Colon (tissue), 2 donors: ENCODE measurements at regions not wholly inside any gene's neighbourhood (a gene's known extent, or its start where the extent isn't known, plus 50 kb on each side); places are given as distances from the start of the nearest gene placed in this dataset.
"Not testable (repeated sequence)": the region's sequence is repeated elsewhere in the genome, so short reads cannot be mapped to it uniquely, and the experiment has no call there.

ENCODE experiments used
- FAIRE-seq: peaks from 2 replicates; lab custom pipeline; 2012; peaks lifted over from hg19 to GRCh38; lab: Jason Lieb, UNC
- donor health status: control.
- donor health status: control.

DNA sequence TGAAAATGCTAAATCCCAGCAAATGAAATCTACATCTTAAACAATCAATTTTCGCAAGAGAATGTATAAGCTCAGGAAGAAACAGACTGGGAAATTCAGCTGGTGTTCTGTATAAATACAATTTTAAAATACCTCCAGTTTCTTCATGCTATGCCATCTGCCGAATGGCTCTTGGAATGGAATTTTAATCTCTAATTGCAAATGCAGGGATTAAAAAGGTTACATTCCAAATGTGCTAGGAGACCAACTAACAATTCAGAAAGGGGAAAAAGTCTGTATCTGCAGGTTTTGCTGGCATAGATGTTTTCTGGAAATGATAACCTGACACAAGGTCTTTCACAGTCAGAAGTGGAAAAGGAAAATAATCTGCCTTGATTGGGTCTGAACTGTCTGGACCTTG lies 379.7 kb downstream of the MAT2B start:
- no peak for FAIRE-seq

GRCh38 chr5:163887854-163888253 lies 382.4 kb downstream of the MAT2B start:
- no peak for FAIRE-seq

- no peak for FAIRE-seq
Observed at GRCh38 chr5:163888366-163888765, 382.9 kb downstream of the MAT2B start.

DNA sequence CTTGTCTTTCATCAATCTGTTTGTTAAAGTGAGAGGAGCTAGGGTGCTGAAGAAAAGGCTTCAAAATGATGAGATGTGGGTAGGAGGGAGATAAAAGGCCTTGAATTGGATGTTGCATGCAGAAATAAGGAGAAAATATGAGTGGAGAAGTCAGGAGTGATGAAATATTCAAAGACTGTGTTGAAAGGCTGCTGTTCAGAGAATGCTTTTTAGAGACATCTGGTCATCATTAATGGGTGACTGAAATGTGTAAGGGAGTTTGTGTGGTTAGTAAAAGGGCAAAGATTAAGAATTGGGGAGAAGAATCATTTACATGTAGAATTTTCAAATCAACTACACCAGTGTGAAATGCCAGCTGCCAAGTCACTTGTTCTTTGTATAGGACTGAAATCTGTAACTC lies 383.9 kb downstream of the MAT2B start:
- FAIRE-seq = no peak

DNA sequence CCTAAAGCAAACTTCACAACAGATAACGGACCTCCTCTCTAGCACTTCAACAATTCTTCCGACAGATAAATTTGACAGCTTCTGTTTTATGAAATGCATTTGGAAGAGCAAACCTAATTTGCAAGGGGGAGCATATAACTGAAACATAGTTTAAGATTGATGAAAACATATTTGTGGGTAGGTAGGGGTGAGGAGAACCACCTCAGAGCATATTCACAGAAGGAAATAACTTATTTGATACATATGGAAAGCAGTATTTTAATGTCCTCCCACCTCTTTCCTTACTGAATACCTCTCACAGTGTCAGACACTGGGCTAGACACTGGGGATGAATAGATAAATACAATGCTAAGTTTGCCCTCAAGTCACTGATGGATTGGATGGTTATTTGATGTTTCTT lies 384.8 kb downstream of the MAT2B start:
- FAIRE-seq = no peak

DNA sequence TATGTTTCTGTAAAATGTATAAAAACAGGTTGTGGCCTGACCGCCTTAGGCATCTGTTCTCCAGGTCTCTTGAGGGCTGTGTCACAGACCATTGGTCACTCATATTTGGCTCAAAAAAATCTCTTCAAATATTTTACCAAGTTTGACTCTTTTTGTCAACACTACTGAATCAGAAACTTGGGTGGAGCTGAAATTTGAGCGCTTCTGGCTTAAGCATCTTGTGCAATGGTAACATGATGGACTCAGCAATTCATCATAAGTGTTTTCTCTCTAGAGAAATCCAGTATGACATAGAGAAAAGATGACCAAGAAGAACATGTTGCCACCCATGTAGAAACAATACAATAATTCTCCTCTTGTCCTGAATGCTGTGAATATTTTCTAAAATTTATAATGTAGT lies 387.9 kb downstream of the MAT2B start:
- no peak for FAIRE-seq

- FAIRE-seq = no peak
Observed at GRCh38 chr5:163894645-163895044, 389.2 kb downstream of the MAT2B start.

DNA sequence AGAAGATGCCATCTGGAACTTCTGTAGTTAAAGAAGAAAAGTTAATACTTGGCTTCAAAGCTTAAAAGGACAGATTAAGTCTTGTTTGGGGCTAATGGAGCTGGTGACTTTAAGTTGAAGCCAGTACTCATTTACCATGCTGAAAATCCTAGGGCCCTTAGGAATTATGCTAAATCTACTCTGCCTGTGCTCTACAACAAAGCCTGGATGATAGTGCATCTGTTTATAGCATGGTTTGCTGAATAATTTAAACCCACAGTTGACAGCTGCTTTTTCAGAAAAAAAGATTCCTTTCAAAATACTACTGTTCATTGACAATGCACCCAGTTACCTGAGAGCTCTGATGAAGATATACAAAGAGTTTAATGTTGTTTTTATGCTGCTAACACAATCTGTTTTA lies 393.5 kb downstream of the MAT2B start:
- no peak for FAIRE-seq

GRCh38 chr5:163907783-163908182 lies 402.4 kb downstream of the MAT2B start:
- not testable (repeated sequence) for FAIRE-seq

- no peak for FAIRE-seq
Observed at GRCh38 chr5:163908253-163908652, 402.8 kb downstream of the MAT2B start.

DNA sequence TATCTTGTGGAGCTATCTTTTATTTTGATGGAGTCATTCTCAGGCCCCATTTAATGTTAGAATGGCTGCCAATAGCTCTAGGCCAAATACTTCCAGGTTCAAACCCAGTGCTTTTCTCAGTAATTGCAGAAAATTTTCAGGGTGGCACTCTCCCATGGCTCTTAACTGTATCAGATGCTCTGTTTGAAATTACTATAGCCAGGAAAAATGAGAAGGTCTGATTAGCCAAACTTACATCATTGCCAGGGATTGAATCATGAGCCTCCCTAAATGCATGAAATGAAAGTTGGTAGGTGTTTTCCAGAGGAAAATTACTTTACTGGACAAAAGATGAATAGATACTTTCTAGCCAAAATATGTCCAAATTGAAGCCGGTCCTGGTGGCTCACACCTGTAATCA lies 404.8 kb downstream of the MAT2B start:
- FAIRE-seq = no peak

DNA sequence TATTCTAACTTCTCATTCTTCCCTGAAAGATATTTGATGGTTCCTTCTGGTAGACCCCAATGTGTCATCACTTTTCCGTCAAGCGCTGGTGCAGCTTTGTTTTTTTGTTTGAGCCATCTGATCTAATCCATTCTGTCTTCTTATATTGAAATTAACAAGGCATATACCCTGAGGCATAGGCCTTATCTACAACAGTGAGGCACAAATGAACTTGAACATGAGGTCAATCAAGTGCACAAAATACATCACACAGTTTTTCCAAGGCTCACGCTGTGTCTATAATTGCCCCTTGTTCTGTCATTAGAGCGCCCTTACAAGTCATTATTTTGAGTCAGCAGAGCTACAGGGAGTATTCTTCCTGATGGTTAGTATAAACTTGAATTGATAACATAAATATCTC lies 406.6 kb downstream of the MAT2B start:
- FAIRE-seq = no peak

- FAIRE-seq = no peak
Observed at GRCh38 chr5:163913548-163913947, 408.1 kb downstream of the MAT2B start.

GRCh38 chr5:163914910-163915309 lies 409.5 kb downstream of the MAT2B start:
- no peak for FAIRE-seq

DNA sequence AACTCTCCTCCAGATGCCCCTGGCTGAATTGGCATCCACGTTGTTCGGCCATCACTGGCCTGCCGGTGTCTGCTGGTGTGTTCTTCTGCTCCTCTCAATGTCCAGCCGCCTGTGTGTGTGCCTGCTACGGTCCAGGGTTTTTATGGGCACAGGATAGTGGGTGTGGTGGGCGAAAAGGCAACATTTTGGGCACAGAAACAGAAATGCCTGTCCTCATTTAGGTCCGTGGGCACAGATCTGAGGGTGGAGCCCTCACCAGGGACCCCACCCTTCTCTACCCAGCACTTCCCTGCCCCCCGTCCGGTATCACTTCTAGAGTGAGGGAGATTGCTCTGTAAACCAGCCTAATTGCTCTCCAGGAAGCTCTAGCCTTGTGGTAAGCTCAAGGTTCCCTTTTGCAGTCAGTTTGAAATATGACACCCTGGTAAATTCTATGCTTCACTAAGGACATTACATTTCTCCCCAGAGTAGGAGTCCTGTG lies 410.1 kb downstream of the MAT2B start:
- FAIRE-seq = no peak

DNA sequence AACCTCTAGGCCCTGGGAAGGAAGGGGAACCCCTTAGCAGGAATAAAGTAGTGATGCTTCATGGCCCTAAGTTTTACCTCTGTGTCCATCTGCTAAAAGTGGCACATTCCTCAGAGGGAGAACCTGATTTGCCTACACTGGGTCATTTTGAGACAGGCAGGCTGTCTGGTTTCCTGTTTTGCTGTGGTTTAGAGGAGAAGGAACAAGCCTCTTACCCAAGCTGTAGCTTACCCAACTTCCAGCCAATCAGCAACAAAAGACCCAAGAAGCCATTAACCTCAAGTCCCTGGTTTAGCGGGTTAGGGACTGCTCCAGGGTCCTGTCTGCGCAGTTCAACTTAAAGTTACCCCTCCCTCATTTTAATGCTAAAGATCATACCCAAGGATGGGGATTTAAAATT lies 411.0 kb downstream of the MAT2B start:
- no peak for FAIRE-seq

DNA sequence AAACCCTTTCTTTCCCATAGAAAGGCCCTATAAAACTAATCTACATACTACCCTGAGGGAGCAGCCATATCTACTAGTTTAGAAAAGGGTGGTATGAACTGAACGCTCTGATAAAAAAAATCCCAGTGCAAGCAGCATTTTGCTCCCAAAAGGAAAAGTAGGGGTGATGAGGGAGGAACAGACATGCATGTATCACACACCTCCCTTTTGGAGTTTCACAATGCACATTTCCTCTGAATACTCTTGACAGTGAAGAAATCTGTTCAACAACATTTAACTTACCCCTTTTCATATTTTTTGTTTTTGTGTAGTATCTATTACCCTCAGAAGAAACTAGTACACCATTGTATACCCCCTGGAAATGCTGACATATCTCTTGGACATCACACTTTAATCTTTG lies 411.4 kb downstream of the MAT2B start:
- no peak for FAIRE-seq

DNA sequence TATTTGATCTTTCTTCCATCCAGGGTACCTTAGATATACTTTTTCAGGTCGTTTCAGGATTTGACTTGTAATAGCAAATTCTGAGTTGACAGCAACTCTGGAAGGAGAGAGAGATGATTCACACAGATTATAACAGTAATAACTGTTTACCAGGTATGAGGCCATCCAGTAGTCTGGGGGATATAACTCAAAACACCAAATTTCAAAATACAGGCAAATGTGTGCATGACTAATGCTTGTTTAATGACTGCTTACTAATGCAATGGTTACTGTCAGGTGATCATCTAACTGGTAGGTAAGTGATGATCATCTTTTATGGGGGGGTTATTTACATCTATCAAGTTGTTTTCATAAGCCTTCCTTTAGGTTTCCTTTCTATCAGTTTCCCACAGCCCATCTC lies 412.3 kb downstream of the MAT2B start:
- FAIRE-seq = no peak

GRCh38 chr5:163934990-163935389 lies 429.6 kb downstream of the MAT2B start:
- not testable (repeated sequence) for FAIRE-seq

DNA sequence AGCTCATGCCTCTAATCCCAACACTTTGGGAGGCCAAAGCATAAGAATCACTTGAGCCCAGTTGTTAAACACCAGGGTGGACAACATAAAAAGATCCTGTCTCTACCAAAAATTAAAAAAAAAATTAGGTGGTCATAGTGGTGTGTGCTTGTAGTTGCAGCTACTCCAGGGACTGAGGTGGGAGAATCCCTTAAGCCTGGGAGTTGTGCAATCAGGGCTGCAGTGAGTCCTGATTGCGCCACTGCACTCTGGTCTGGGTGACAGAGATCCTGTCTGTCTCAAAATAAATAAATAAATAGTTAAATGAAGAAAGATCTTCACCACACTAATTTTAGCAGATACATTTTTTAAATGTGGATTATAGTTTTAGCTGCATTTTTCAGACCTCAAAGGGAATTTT lies 433.2 kb downstream of the MAT2B start:
- FAIRE-seq = no peak

DNA sequence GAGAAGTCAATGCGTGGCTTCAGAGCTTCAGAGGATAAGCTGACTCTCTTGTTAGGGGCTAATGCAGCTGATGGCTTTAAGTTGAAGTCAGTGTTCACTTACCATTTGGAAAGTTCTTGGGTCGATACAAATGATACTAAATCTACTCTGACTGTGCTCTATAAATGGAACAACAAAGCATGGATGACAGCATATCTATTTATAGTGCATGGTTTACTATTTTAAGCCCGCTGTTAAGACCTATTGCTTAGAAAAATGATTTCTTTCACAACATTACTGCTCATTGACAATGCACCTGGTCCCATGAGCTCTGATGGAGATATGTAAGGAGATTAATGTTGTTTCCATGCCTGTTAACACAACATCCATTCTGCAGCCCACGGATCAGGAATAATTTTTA lies 435.7 kb downstream of the MAT2B start:
- no peak for FAIRE-seq

GRCh38 chr5:163943546-163943945 lies 438.1 kb downstream of the MAT2B start:
- FAIRE-seq = no peak

DNA sequence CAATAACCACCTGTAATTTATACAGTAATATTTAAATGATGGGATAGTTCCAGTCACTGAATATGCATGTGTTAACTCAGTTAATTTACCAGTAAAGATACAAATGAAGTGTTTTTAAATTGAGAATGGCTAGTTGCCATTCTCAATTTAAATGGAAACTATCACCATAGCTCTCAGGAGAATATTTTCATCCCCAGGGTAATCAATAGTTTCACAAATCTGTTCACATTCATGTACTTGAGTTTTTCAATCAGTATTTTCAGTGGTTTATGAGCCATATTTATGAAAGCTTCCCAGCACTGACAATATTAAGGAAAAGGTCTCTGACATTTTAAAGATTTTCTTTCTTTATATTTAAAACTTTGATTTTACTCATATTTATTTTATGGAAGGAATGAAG lies 439.3 kb downstream of the MAT2B start:
- FAIRE-seq = no peak

- FAIRE-seq = no peak
Observed at GRCh38 chr5:163947848-163948666, 442.6 kb downstream of the MAT2B start.
